LHCN-M2 (cell line): ENCODE measurements at regions not wholly inside any gene's neighbourhood (a gene's known extent, or its start where the extent isn't known, plus 50 kb on each side); places are given as distances from the start of the nearest gene placed in this dataset.

ENCODE experiments used
- DNase-seq: peaks from one replicate; pipeline ENCODE4 v3.0.0-alpha.2; 2012; ENCODE audit warnings: low read depth

DNA sequence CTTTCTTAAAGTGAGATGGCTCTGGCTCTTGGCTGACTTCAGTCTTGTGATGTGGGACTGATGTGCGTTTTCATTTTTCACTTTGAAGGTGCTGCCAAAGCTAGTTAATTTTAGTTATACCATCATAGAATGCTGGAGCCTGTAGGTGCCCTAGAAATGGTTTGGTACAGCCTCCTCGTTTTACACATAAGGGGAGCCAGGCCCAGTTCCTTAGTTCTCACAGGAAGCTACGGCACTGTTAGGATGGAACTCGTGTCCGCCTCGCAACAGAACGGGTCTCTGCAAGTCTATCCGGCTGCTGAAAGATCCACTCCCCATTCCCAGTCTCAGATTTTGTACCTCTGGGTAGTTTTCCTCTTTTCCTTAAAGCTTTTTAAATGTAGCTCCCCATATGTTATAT, 173.2 kb upstream of the PRPS1L1 start:
- no peak for DNase-seq

DNA sequence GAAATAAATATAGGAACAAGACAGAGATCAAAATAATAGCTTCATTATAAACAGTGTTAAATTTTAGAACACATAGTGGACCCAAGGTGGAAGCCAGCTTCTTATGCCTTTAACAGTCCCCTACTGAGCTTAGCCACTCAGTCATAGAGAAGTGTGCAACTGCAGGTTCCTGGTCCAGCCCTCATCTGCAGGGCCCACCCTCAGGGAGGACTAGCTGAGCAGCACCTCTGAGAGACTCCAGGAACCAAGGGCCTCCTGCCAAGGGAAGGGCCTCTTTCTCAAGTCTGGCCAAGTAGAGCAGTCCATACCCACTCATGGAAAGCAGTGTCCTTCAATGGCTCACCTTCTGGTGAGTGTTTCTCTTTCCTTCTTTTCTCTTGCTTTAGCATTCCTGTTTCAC, 173.7 kb upstream of the PRPS1L1 start:
- no peak for DNase-seq

DNA sequence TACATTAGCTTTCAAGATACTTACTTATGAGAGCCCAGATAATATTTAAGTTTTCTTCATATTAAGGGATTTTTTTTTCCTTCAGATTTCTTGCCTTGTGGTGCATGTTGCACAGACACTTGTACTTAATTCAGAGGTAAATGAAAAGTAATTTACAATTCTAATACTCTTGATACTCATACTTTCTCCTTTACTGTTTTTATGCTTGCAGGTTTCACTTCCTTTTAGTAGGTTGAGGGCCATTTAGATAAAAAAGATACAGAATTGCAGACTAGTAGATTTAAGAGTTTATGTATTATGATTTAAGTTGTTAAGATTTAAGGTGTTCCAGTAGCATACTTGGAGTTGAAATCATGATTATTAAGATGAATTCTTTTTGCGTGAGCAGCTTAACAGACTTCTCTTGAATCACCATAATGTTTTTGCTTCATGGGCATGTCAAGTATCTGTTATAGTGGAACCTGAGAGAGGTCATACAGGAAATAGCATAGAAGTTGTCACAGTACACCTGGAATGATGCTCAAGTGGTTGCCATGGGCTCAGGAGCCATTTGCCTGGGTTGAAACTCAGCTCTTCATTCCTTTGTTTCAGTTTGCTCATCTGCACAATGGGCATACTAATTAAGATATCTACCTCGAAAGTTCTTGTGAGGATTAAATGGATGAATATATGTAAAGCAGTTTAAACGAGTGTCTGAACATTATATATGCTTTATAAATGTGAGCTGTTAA, 174.8 kb upstream of the PRPS1L1 start:
- DNase-seq: no peak

DNA sequence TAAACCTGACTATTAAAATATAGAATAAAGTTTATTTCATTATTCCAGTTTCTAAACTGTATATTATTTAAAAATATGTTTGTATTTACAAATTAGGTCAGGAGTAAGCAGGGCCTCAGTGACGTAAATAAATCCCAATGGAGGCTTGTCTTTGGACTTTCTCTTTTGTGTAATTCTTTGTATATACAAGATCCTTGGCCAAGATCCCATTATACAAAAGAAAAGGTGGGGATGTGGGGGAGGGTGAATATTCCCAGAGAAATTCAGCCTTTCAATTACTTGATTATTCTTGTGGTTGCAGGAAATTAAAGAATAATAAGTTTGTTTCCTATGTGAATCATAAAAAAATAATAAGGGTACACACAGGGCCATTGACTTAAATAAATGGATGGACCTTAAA, 178.7 kb upstream of the PRPS1L1 start:
- DNase-seq: no peak

DNA sequence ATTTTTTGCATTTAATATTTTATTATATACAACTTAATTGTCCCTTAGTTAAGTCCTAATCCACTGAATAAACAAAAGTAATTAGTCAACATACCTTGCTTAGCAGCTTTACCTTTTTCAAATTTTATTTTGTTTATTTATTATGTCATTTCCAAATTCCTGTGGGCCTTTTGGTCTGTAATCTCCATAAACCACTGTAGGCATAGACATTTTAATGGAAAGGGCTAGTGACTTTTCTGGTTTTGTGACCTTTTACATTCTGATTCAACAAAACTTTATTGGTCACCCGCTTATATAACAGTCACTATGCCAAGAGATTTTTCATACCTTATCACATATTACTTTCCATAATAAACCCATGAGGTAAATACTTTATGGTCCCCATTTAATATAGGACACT, 181.3 kb upstream of the PRPS1L1 start:
- DNase-seq: no peak

DNA sequence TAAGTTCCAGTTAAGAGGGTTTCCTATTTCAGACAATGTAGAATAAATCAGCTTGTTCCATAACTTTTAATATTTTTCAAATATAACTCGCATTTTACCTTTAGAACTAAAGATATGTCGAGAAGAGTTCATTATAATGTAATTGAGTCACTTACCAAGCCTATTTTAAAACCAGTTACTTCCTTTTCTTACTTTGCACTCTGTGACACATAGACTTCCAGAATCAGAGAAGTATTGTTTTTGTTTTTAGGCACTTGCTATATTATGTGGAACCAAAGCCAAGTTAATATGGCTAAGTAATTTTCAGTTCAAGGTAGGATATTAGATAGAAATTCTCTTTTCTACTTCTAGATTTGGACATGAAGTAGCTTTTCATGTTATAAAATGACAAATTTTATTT, 182.7 kb upstream of the PRPS1L1 start:
- no peak for DNase-seq

DNA sequence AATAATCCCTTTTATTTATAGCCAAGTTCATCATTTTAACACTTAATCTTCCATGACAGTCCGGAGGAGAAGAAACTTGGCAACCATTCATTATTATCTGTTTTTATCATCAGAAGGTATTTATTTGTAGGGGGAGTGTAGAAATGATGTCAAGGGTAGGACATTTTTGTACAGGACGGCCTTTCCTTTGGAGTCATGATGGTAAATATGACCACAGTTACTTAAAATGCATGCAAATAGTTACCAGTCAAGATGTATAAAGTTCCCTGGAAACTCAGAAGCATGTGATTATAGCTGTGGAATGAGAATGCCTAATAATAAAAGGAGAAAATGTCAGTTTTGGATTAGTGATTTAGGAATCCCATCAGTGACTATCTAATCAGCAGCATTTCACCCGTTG, 183.1 kb upstream of the PRPS1L1 start:
- DNase-seq: no peak

DNA sequence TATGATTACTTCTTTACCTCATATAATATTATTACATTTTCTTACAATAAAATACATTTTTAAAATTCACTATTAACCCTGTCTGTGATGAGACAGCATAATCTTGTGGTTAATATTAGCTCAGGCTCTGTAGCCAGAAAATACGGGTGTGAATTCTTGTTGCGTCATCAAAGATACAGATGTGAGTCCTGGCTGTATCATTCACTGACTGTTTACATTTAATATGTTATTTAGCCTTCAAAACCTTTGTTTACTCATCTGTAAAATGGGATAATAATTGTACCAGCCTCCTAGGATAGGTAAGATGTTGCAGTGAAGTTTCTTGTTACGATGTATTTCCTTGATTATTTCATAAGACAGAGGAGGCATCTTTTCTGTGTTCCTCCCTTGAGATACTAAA, 184.7 kb upstream of the PRPS1L1 start:
- no peak for DNase-seq

DNA sequence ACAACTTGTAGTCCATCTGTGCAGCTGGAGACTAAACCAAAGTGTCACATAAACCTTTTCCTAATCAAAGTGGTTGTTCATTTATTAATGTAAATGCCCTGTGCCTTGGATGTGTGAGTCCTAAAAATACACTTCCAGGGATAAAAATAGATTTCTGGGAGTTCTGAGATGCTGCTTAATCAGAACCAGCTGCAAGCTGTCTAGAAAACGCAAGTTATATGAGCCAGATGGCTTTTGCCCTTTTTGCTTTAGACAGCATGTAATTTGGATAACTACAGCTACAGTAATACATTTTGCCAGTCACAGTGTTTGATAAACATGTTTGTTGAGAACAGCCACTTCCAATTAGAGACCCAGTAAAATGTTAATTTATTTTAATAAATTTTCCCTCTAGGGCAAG, 185.1 kb upstream of the PRPS1L1 start:
- no peak for DNase-seq

DNA sequence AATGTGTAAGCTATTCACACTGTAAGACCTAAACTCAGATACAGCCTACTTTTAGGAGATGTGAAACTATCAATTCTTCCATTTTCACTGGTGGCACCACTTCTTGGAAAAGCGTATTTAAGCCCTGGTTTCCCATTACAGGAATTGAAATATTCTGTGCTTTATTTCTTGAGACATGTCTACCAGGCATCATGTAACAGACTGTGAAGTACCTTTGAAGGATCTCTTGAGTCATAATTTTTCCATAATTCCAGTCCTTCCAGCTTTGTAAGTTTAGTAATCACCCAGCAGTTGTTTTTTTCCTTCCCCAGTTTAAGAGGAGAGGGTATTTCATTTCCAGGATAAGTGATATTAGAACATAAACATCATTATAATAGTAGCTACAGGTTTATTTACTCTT, 186.0 kb upstream of the PRPS1L1 start:
- DNase-seq: no peak

DNA sequence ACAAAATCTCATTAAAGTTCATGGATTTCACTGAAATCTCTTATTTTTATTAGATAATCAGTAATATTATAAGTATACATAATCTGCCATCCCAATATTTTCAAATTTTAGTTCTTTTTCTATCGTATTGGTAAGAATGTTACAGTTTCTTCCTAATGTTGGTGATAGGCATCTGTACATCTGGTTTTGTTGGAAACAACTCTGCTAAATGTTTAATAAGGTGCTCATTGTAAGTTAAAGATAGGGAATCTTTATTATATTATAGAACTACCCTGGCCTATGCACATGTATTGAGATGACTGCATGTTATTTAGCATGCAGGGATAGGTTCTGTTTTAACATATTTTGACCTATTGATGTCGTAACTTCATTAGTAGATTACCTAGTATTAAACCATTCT, 188.6 kb upstream of the PRPS1L1 start:
- DNase-seq: no peak

DNA sequence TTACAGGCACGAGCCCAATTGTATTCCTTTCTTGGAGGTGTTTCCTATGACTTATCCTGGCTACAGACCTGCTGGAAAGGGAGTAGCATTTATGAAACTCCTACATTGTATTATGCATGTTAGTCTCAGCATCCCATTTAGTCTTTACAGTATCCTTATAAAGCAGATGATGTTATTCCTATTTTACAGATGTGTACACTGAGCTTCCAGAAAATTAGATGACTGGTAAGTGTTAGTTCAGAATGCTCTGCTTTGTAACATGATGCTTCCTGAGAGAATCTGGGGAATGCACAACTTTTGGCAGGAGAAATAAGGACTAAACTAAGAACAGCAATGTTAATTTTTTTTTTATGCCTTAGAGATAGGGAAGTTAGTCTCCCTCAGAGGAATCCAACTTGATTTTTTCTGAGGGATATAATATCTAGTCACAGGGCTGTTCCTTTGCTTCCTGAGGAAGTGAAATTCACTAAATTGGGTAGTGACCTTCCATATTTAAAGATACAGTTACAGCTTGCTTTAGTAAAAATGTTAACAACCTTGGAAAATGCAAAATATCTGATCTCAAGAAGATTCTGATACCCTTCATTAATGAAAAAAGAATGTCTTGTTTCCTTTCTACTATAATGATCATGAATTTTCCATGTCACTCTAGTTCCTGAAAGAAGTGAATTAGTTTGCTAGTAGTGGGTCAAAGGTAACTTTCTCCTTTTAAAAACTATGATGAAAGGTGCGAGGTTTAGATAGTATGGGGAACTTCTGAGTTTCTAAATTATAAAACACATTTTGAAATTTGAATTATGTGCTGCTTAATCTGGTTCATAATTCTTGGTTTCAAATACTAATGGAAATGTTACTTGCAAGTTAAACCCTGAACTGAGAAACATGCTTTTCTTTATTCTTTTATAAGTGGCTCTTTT, 194.0 kb upstream of the PRPS1L1 start:
- DNase-seq: no peak

DNA sequence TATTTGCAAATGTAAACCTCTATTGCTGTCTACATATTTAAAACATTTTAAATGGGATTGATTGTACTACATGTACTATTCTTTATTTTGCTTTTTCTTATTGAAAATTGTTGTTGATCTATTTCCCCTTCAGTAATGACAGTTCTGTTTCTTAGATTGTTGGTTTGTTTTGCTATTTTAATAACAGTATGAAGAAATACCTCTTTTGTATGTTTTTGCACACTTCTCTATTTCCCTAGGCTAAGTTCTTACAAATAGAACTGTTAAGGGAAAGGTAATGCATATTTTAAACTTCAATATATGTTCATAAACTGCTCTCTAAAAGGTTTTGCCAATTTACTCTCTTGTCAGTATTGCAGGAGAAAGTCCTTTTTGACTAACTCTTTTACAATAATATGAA, 195.0 kb upstream of the PRPS1L1 start:
- DNase-seq: no peak

DNA sequence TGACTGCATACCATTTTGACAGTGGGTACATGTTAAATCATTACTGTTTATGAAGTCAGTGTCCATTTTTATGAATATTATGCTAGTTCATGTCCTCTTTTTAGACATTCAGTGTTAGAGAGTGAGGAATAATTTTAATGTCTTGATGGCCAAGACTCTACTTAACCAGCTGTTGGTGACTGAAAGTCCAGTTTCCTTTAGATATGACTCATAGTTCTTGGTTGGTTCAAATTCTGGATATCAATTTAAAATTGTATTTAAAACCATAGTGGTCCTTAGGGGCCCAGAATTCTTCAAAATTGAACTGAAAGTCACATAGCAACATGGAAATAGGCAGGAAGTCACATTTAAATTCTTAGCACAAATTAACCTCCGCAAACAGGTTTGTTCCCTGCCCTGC, 196.5 kb upstream of the PRPS1L1 start:
- no peak for DNase-seq

DNA sequence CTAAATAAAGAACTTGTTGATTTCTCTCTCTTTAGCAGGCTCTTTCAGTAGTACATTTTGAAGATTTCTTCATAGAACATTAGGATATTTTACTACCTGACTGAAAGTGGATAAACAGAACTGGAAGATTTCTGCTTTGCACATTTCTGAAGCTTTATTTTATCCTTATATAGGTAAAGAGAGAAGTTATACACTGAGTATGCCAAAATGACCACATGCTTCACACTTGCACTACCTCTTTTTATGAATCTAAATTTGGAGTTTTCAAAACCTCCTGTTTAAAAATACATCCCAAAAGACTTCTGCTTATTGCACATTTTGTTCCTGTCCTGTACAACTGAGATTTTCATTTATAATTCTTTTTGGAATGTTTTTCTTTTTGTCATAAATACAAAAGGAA, 197.4 kb upstream of the PRPS1L1 start:
- DNase-seq: no peak

DNA sequence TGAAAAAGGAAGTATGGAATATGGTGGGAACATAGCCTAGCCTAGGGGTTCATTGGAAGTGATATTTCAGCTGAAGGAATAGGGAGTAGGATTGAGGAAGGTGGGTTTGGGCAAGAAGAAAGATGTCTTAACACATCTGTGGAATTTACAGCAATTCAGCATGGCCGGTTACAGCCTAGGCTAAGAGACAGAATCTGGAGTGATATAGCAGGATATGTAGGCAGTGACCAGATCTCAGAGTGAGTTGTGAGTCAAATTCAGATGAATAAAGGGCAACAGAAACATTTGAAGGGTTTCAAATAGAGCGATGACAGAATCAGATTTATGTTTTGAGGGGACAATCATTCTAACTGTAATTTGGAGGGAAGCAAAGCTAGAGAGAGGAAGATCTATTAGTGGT, 199.0 kb upstream of the PRPS1L1 start:
- no peak for DNase-seq

DNA sequence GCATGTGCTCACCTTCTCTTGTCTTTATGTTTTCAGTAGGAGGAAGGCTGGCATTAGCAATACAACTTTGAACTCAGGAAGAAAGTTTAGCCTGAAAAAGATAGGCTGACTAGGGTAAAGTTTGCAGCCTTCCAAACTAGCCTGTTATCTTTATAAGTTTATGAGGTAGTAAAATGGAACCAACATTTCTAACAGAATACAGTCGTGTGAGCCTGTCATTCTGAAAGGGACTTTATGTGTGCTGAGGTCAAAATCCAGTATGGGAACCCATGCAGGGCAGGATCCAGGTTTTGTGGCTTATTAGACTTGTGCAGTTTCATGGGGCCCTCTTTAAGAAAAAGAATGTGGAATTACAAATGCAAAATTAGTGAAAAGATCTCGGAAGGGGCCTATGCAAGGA, 201.0 kb upstream of the PRPS1L1 start:
- no peak for DNase-seq

DNA sequence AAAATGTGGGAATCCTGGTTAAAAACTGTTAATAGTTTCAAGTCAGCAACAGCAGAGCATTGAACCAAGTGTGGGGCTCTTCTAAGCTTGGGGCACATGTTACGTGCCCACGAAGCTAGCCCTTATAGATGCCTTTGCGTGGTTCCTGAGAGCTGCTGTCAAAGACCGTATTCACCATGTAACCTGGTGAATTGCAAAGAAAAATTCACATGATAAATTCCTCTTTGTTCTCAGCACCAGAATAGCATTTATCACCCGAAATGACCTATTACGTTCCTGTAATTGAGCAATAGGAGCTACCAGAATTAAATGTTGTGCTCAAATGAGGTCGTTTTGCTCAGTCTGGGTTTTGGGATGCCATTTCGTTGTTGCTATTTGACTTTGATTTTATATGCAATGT, 202.6 kb upstream of the PRPS1L1 start:
- DNase-seq: no peak

DNA sequence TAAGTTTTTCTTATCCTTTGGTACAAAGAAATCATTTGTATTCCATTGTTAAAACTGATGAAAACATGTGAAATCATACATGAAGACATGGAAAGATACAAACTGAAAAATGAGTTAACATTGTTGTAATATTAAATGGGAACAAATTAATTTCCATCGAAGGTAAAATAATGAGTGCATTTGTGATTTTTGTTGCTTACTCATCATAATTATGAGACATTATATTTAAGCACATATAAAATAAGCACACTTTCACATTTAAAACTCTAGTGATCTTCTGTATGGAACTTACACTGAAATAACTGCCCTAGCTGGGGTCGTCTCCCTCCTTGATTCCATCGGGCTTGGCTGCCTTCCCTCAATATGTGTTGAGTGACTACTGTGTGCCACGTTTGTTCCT, 204.2 kb upstream of the PRPS1L1 start:
- no peak for DNase-seq

DNA sequence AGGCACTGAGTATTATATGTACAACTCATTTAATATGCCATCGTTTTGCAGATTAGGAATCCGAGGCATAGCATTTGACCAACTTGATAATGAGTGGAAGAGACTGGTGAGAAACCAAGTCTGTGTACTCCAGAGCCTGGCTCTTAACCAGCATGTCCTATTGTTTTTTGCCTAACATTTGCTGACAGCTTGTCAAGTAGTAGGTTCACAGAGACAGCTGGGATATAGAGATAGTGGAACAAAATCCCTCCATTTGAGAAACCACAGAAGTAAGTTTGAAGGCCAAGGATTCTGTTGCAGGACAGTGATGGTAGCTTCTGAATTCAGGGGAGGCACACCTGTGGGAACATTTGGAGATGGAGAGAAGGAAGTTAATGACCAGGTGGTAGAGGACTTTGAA, 206.9 kb upstream of the PRPS1L1 start:
- no peak for DNase-seq

DNA sequence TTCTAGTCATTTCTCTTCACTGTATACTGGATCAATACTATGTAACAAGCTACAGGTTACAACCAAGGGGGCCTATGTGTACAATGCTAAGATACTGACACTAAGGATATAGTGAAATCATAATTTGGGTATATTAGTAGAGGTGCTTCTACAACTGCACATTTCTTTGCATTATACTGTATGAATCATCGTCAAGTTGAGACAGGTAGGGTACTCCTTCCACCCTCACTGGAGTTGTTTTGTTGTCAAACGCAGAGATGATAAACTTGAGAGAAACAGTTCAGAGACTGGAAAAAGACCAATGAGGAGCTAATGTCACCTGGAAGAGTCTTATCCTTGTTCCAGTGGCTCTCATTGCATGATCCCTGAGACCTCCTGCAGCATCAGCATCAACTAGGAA, 208.2 kb upstream of the PRPS1L1 start:
- DNase-seq: no peak

DNA sequence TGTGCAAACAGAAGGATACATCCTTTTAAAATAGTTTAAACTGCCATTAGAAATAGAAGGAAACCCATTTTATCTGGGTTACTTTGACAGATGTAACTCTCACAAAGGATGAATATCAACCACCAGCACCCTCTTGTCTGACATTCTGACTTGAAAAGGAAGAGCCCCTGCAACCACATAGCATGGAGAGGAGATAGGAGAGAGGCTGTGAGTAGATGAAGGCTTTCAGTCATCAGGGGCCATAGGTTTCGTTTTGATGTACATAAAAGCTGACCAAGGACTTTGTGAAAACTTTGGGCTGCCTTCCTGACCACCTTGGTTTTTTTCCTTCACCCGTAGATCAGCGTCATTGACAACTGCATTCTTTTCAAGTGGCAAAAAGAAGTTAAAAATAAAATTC, 211.6 kb upstream of the PRPS1L1 start:
- no peak for DNase-seq

DNA sequence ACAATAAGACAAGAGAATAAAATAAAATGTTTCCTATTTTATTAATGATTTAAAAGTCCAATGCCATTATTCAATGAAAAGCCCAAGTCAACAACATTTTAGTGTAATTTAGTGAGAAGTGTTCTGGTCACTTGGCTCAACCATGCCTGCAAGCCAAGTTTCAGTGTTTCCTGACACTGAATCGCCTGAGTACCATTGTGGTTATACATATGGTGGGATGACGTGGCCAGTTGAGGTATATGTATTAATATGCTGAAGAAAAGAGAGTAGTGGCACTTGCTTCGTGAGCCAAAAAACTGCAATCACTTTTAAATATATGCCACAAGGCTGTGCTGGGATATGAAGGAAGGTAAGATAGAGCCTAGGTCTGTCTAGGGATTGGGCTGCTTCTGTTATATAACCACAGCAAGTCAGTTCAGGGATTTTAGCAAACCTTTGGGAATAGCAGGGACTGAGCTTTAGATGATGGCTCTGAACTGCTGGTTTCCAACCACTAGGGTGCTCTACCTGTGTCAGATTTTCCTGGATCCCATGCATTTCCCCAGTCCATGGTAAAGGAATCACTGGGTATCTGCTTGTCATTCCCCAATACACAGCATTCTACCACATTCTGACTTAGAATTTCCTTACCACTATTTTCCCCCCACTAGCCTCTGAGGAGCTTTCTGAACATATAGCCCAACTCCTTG, 214.0 kb upstream of the PRPS1L1 start:
- DNase-seq: no peak
